ENCODE measurements at regions not wholly inside any gene's neighbourhood (a gene's known extent, or its start where the extent isn't known, plus 50 kb on each side); places are given as distances from the start of the nearest gene placed in this dataset.

DNA sequence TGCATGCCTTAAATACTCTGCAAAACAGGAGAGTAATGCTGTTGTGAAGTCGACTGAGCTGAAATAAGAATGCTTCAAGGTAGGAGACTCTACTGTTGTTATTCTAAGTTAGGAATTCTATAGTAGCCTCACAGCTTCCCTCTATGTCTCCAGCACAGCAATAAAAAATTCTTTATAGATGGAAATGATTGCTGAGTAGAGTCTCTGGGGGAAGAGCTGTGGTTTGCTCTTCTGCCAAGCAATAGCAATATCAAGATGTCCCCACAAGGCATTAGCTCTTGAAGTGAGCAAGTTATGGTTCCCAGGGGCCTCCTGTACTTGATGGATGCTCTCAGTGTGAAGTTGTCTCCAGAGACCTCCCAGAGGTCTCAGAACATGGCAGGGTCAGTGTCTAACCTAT lies 880.6 kb upstream of the FRG1 start:
- no peaks in the 10 kb centered on the region for H3K4me1 ChIP-seq (ENCODE audit: control insufficient read depth, low read length)
- no peaks in the 10 kb centered on the region for H3K36me3 ChIP-seq (ENCODE audit: control insufficient read depth, low read length)
- H3K9me3 ChIP-seq (ENCODE audit: control insufficient read depth, insufficient read depth, low read length): no peaks in the 10 kb centered on the region
- no peak overlapping the region for H3K27ac ChIP-seq (ENCODE audit: low read depth, low read length)
- TF ChIP-seq, protein P1, sequence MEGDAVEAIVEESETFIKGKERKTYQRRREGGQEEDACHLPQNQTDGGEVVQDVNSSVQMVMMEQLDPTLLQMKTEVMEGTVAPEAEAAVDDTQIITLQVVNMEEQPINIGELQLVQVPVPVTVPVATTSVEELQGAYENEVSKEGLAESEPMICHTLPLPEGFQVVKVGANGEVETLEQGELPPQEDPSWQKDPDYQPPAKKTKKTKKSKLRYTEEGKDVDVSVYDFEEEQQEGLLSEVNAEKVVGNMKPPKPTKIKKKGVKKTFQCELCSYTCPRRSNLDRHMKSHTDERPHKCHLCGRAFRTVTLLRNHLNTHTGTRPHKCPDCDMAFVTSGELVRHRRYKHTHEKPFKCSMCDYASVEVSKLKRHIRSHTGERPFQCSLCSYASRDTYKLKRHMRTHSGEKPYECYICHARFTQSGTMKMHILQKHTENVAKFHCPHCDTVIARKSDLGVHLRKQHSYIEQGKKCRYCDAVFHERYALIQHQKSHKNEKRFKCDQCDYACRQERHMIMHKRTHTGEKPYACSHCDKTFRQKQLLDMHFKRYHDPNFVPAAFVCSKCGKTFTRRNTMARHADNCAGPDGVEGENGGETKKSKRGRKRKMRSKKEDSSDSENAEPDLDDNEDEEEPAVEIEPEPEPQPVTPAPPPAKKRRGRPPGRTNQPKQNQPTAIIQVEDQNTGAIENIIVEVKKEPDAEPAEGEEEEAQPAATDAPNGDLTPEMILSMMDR (IDR thresholded peaks at IDR 0.05; ENCODE audit: low read depth, low read length, poor library complexity, severe bottlenecking): no peak
- H3K9me2 ChIP-seq (replicated peaks; ENCODE audit: control insufficient read depth, low read length): no peaks in the 10 kb centered on the region
- no peak overlapping the region for H3K4me2 ChIP-seq (ENCODE audit: low read length)
- H3K4me3 ChIP-seq (ENCODE audit: low read length): no peak overlapping the region
- H3K27me3 ChIP-seq (ENCODE audit: control insufficient read depth, low read length): no peaks in the 10 kb centered on the region
- H3K79me2 ChIP-seq (ENCODE audit: control insufficient read depth, low read length): no peaks in the 10 kb centered on the region
- H3F3A ChIP-seq (ENCODE audit: control insufficient read depth, insufficient read depth): no peaks in the 10 kb centered on the region
- no peaks in the 10 kb centered on the region for H4K20me1 ChIP-seq (ENCODE audit: control insufficient read depth, insufficient read depth, low read depth, low read length)

DNA sequence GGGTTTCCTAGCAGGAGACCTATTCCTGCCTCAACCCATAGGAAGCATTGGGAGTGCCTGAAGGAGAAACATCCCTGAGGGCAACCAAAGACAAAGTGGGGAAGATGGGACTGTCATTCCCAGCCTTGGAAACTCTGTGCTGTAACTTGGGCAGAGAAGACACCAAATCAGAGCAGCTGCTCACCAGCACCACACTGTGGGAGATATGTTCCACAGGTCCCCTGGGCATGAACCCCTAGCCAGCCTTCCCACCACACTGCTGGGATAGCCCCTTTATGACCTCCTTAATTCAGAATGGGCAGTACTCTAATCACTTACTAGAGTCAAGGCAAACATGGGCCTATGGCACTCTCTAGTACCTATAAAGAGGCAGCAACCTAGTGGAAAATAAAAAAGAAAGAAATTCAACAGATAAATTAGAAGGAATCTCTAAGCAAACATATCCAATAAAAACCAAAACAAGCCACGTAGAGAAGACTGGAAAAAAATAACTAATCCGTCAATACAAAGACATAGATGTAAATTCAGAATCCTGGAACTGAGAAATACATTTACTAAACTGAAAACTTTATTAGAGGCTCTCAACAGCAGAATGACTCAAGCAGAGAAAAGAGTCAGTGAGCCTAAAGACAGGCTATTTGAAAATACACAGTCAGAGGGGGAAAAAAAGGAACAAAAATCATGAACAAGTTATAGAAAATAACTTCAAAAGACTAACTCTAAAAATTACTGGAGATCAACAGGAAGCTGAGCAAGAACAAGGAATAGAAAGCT lies 878.4 kb upstream of the FRG1 start:
- Histone ChIP-seq H3K4me3 (ENCODE audit: low read length) (no peak overlapping the region), H3K27me3 (ENCODE audit: control insufficient read depth, low read length) (no peaks in the 10 kb centered on the region), H3K4me1 (ENCODE audit: control insufficient read depth, low read length) (no peaks in the 10 kb centered on the region), H3K79me2 (ENCODE audit: control insufficient read depth, low read length) (no peaks in the 10 kb centered on the region), H3F3A (ENCODE audit: control insufficient read depth, insufficient read depth) (no peaks in the 10 kb centered on the region), H3K36me3 (ENCODE audit: control insufficient read depth, low read length) (no peaks in the 10 kb centered on the region), H4K20me1 (ENCODE audit: control insufficient read depth, insufficient read depth, low read depth, low read length) (no peaks in the 10 kb centered on the region), H3K9me3 (ENCODE audit: control insufficient read depth, insufficient read depth, low read length) (no peaks in the 10 kb centered on the region), H3K4me2 (ENCODE audit: low read length) (no peak overlapping the region), H3K27ac (ENCODE audit: low read depth, low read length) (no peak overlapping the region), H3K9me2 (replicated peaks; ENCODE audit: control insufficient read depth, low read length) (no peaks in the 10 kb centered on the region)
- TF ChIP-seq EZH2phosphoT487 (IDR thresholded peaks at IDR 0.05; ENCODE audit: borderline replicate concordance, low read length): no peak
- TF ChIP-seq, protein P1 (IDR thresholded peaks at IDR 0.05; ENCODE audit: low read depth, low read length, poor library complexity, severe bottlenecking): no peak

DNA sequence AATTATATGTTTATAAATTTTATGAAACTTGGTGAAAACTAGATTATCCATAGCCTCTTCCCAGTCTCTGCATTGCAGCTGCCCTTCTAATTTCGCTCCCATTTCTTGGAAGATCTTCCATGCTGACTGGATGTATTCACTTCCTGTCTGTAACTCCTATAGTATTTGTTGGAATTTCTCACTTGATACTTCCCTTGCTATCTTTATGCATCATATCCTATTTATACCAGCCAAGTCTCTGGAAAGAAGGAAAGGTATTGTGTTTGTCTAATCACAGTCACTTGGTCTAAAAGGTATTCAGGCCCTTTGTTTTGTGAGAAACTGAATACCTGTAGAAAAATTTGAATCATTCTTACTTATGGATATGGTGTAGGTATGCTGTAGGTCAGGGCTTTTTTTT lies 870.9 kb upstream of the FRG1 start:
- Histone ChIP-seq H3K4me2 (ENCODE audit: low read length) (no peak overlapping the region), H3K79me2 (ENCODE audit: control insufficient read depth, low read length) (no peaks in the 10 kb centered on the region), H3K36me3 (ENCODE audit: control insufficient read depth, low read length) (no peaks in the 10 kb centered on the region), H3K9me2 (replicated peaks; ENCODE audit: control insufficient read depth, low read length) (no peaks in the 10 kb centered on the region), H3K4me3 (ENCODE audit: low read length) (no peak overlapping the region), H3K9me3 (ENCODE audit: control insufficient read depth, insufficient read depth, low read length) (no peaks in the 10 kb centered on the region; the same call in 1 of the 2 replicates), H3F3A (ENCODE audit: control insufficient read depth, insufficient read depth) (no peaks in the 10 kb centered on the region), H3K4me1 (ENCODE audit: control insufficient read depth, low read length) (no peaks in the 10 kb centered on the region), H3K27me3 (ENCODE audit: control insufficient read depth, low read length) (no peaks in the 10 kb centered on the region), H3K27ac (ENCODE audit: low read depth, low read length) (no peak overlapping the region), H4K20me1 (ENCODE audit: control insufficient read depth, insufficient read depth, low read depth, low read length) (no peaks in the 10 kb centered on the region)
- TF ChIP-seq EZH2phosphoT487 (IDR thresholded peaks at IDR 0.05; ENCODE audit: borderline replicate concordance, low read length): no peak
- TF ChIP-seq, protein P1 (IDR thresholded peaks at IDR 0.05; ENCODE audit: low read depth, low read length, poor library complexity, severe bottlenecking): no peak

All from DOHH2 (cell line).